Muscle layer of duodenum (tissue), 2 donors: ENCODE measurements at regions not wholly inside any gene's neighbourhood (a gene's known extent, or its start where the extent isn't known, plus 50 kb on each side); places are given as distances from the start of the nearest gene placed in this dataset.

ENCODE experiments used
- H3K27ac ChIP-seq: one replicate; pipeline ENCODE4 v1.7.0; 2013; ENCODE audit warnings: mild to moderate bottlenecking, low read length
- H3K27me3 ChIP-seq: one replicate; pipeline ENCODE4 v1.7.0; 2013; ENCODE audit warnings: low read depth, mild to moderate bottlenecking, control low read depth, low read length
- H3K36me3 ChIP-seq, 2 donors: one replicate each; pipeline ENCODE4 v1.7.0; 2013; ENCODE audit warnings: low read length in 2 of 2, control low read depth in 1 of 2, mild to moderate bottlenecking in 1 of 2; ENCODE audit not compliant: insufficient read depth in 2 of 2, control insufficient read depth in 1 of 2
- H3K4me1 ChIP-seq, 2 donors: one replicate each; pipeline ENCODE4 v1.7.0; 2013; ENCODE audit warnings: low read length in 2 of 2, mild to moderate bottlenecking in 2 of 2, control low read depth in 1 of 2, moderate library complexity in 1 of 2; ENCODE audit not compliant: insufficient read depth in 2 of 2, control insufficient read depth in 1 of 2
- H3K4me3 ChIP-seq, 2 donors: one replicate each; pipeline ENCODE4 v1.7.0; 2013; ENCODE audit warnings: low read length in 2 of 2, low read depth in 1 of 2, mild to moderate bottlenecking in 1 of 2
- H3K9me3 ChIP-seq, 2 donors: one replicate each; pipeline ENCODE4 v1.7.0; 2013; ENCODE audit warnings: low read length in 2 of 2, control low read depth in 1 of 2, mild to moderate bottlenecking in 1 of 2; ENCODE audit not compliant: control insufficient read depth in 1 of 2
- donor health status: healthy.

GRCh38 chr6:26220145-26220970 is 133.1 kb downstream of the HFE start:
- Histone ChIP-seq H3K27ac (no peak overlapping the region), H3K27me3 (peaks cover 4% of the 10 kb centered on the region), H3K36me3 (no peaks in the 10 kb centered on the region), H3K4me1 (peaks cover 0 to 9% of the 10 kb centered on the region in 2 donors), H3K9me3 (peaks cover 0 to 3% of the 10 kb centered on the region in 2 donors), H3K4me3 (no peak overlapping the region)

- peaks cover 4% of the 10 kb centered on the region for H3K27me3 ChIP-seq
Observed at GRCh38 chr6:26221186-26221585, 134.0 kb downstream of the HFE start.

GRCh38 chr6:26222571-26222970 is 135.3 kb downstream of the HFE start:
- Histone ChIP-seq H3K9me3 (peaks cover 3 to 7% of the 10 kb centered on the region in 2 donors), H3K27me3 (peaks cover 4% of the 10 kb centered on the region), H3K36me3 (no peaks in the 10 kb centered on the region), H3K4me3 (no peak overlapping the region), H3K4me1 (peaks cover 0 to 8% of the 10 kb centered on the region in 2 donors), H3K27ac (no peak overlapping the region)

More at GRCh38 chr6:26221186-26221585, 134.0 kb downstream of the HFE start:
- peaks cover 0 to 9% of the 10 kb centered on the region in 2 donors for H3K4me1 ChIP-seq
- H3K36me3 ChIP-seq = no peaks in the 10 kb centered on the region
- peaks cover 3 to 7% of the 10 kb centered on the region in 2 donors for H3K9me3 ChIP-seq
- H3K4me3 ChIP-seq = no peak overlapping the region
- no peak overlapping the region for H3K27ac ChIP-seq

- H3K27ac ChIP-seq = peak overlapping the region; percentile 98
- H3K4me3 ChIP-seq = peak overlapping the region; percentile 73 to 88
- H3K36me3 ChIP-seq = no peaks in the 10 kb centered on the region
- H3K9me3 ChIP-seq = peaks cover 3 to 7% of the 10 kb centered on the region in 2 donors
- peaks cover 0 to 3% of the 10 kb centered on the region in 2 donors for H3K4me1 ChIP-seq
- H3K27me3 ChIP-seq = peaks cover 4% of the 10 kb centered on the region
Observed at GRCh38 chr6:26223228-26223627, 136.0 kb downstream of the HFE start.

DNA sequence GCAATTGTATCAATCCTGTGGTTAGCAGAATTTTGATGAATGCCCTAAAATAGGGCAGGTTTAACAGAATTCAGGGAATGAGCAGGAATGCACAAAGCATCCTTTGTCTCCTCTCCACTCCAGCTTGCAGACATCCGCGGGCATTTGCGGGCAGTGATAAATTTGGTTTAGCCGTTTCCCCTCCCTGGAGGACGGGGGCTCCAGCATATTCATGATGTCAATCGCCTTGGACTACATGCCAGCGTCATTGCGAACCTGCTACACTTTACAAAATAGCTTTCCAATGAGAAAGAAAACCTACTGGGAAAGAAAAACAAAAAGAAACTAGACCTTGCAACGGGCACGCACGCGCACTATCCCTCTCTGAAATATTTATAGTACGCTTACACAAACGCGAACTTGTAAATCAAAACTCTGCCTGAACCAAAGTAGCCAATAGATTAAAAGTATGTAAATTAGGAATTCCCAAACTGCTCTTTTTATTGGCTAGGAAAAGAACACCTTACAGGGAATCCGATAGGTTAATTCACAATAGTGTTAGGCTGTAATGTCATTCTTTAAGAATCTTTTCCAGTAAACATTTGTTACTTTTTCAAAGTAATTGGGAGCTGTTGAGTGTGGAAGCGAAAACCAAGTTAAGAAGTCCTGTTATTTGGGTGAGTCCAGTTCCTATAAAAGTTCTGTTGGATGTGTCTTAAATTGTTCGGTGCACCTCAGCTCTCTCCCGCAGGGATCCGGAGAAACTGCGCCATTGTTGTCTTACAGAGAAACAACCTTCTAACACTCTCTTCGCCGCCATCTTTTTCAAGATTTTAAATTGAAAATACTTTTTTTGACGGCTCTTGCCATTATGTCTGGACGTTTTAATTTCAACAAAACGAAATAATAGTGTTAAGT is 136.7 kb downstream of the HFE start:
- H3K27ac ChIP-seq = peak overlapping the region; percentile 98
- H3K27me3 ChIP-seq = peaks cover 4% of the 10 kb centered on the region
- no peaks in the 10 kb centered on the region for H3K36me3 ChIP-seq
- H3K9me3 ChIP-seq = peaks cover 3 to 7% of the 10 kb centered on the region in 2 donors
- H3K4me1 ChIP-seq = peaks cover 0 to 3% of the 10 kb centered on the region in 2 donors
- H3K4me3 ChIP-seq = peak overlapping the region; percentile 73 to 88

GRCh38 chr6:26224547-26224912 is 137.3 kb downstream of the HFE start:
- peak overlapping the region; percentile 73 to 88 for H3K4me3 ChIP-seq
- H3K36me3 ChIP-seq = no peaks in the 10 kb centered on the region
- H3K27me3 ChIP-seq = peaks cover 4% of the 10 kb centered on the region
- H3K27ac ChIP-seq = peak overlapping the region; percentile 98
- peaks cover 3 to 7% of the 10 kb centered on the region in 2 donors for H3K9me3 ChIP-seq
- peaks cover 0 to 3% of the 10 kb centered on the region in 2 donors for H3K4me1 ChIP-seq

- H3K27me3 ChIP-seq = peaks cover 4% of the 10 kb centered on the region
- peak overlapping the region; percentile 73 to 88 for H3K4me3 ChIP-seq
- H3K27ac ChIP-seq = peak overlapping the region; percentile 98
- H3K9me3 ChIP-seq = peaks cover 3 to 7% of the 10 kb centered on the region in 2 donors
- peaks cover 0 to 3% of the 10 kb centered on the region in 2 donors for H3K4me1 ChIP-seq
- no peaks in the 10 kb centered on the region for H3K36me3 ChIP-seq
Observed at GRCh38 chr6:26224940-26225847, 138.0 kb downstream of the HFE start.

- Histone ChIP-seq H3K27ac (no peak overlapping the region), H3K4me1 (peaks cover 0 to 3% of the 10 kb centered on the region in 2 donors), H3K4me3 (no peak overlapping the region), H3K27me3 (peaks cover 4% of the 10 kb centered on the region), H3K36me3 (no peaks in the 10 kb centered on the region), H3K9me3 (peaks cover 3 to 7% of the 10 kb centered on the region in 2 donors)
Observed at GRCh38 chr6:26225848-26226578, 138.8 kb downstream of the HFE start.

- Histone ChIP-seq H3K4me3 (no peak overlapping the region), H3K36me3 (no peaks in the 10 kb centered on the region), H3K9me3 (peaks cover 3 to 7% of the 10 kb centered on the region in 2 donors), H3K4me1 (peaks cover 0 to 3% of the 10 kb centered on the region in 2 donors), H3K27ac (no peak overlapping the region), H3K27me3 (peaks cover 4% of the 10 kb centered on the region)
Observed at GRCh38 chr6:26226579-26226967, 138.4 kb upstream of the BTN3A2 start.

DNA sequence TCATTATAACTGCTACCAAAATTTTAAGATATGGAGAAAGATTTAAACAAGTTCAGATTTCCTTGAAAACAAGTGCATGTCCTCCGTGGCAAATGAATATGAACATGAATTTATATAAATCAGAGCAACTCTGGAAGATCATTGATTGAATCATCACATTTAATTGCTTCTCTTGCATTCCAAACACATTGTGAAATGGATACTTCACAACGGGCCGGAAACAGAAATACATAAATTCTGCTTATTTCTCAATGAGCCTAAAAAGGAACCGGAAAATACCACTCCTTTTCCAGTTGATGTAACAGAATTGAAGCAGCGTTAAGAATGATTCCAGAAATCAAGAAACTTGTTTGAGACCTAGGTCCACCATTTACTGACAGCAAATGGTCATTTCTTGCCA is 134.6 kb upstream of the BTN3A2 start:
- Histone ChIP-seq H3K4me1 (peaks cover 0 to 20% of the 10 kb centered on the region in 2 donors), H3K9me3 (peaks cover 0 to 7% of the 10 kb centered on the region in 2 donors), H3K27me3 (no peaks in the 10 kb centered on the region), H3K4me3 (no peak overlapping the region), H3K36me3 (no peaks in the 10 kb centered on the region), H3K27ac (no peak overlapping the region)
